SK-N-SH (cell line): ENCODE measurements at regions not wholly inside any gene's neighbourhood (a gene's known extent, or its start where the extent isn't known, plus 50 kb on each side); places are given as distances from the start of the nearest gene placed in this dataset.

Experiments
- CTCF ChIA-PET: fragments of 300-600, 350-600 bp; formaldehyde crosslinking; extraction: SDS; loops from one replicate; lab custom pipeline; 2021; lab: Yijun Ruan, JAX
- POLR2A ChIA-PET: fragments of 350-600 bp; sonication (Branson Sonifier 250); formaldehyde crosslinking; extraction: SDS; loops from one replicate; lab custom pipeline; 2020; ENCODE audit warnings: antibody characterized with exemption, inconsistent platforms; lab: Yijun Ruan, JAX
- DNase-seq: peaks from one replicate; pipeline ENCODE4 v3.0.0; 2012
- H2AFZ ChIP-seq: fragments of 200-600 bp; sonication (generic); 2 replicates; pipeline ENCODE4 v1.8.1; 2016; ENCODE audit warnings: antibody characterized with exemption, mild to moderate bottlenecking, low read depth
- H3F3A ChIP-seq: fragments of 200-600 bp; sonication (generic); replicated peaks from 2 replicates; pipeline ENCODE3; 2016; ENCODE audit warnings: antibody characterized with exemption, mild to moderate bottlenecking; ENCODE audit not compliant: insufficient read depth
- H3K27ac ChIP-seq, 2 experiments: fragments of 200-500 bp in 1 of 2; fragments of 200-600 bp in 1 of 2; sonication (Bioruptor generic) in 1 of 2; sonication (generic), shearing (Covaris generic) in 1 of 2; 2 replicates each; pipeline versions ENCODE4 v1.5.1 to v1.6.1; 2014 to 2016; ENCODE audit warnings: low read depth in 2 of 2, inconsistent platforms in 1 of 2, low read length in 1 of 2, mild to moderate bottlenecking in 1 of 2, mixed read lengths in 1 of 2
- H3K27me3 ChIP-seq: fragments of 200-600 bp; sonication (generic), shearing (Covaris generic); 2 replicates; pipeline ENCODE4 v1.6.1; 2016; ENCODE audit warnings: mixed run types; ENCODE audit not compliant: insufficient read depth
- H3K36me3 ChIP-seq, 2 experiments: fragments of 200-500 bp in 1 of 2; fragments of 200-600 bp in 1 of 2; sonication (Bioruptor generic) in 1 of 2; sonication (generic) in 1 of 2; replicated peaks in 1 of 2; 2 replicates each; pipeline versions ENCODE3 to v1.5.1; 2014 to 2016; ENCODE audit warnings: low read length in 1 of 2, mild to moderate bottlenecking in 1 of 2; ENCODE audit not compliant: insufficient read depth in 2 of 2, control insufficient read depth in 1 of 2
- H3K4me1 ChIP-seq, 2 experiments: fragments of 200-500 bp in 1 of 2; fragments of 200-600 bp in 1 of 2; sonication (Bioruptor generic) in 1 of 2; sonication (generic), shearing (Covaris generic) in 1 of 2; 2 replicates each; pipeline versions ENCODE4 v1.5.1 to v1.6.1; 2014 to 2016; ENCODE audit warnings: low read depth in 1 of 2, low read length in 1 of 2, mixed run types in 1 of 2; ENCODE audit not compliant: insufficient read depth in 2 of 2, control insufficient read depth in 1 of 2
- H3K4me2 ChIP-seq: fragments of 200-600 bp; sonication (generic), shearing (Covaris generic); 2 replicates; pipeline ENCODE4 v1.6.1; 2017; ENCODE audit warnings: mixed run types
- H3K4me3 ChIP-seq, 2 experiments: fragments of 200-500 bp in 1 of 2; fragments of 200-600 bp in 1 of 2; sonication (Bioruptor generic) in 1 of 2; sonication (generic), shearing (Covaris generic) in 1 of 2; 2 replicates each; pipeline versions ENCODE4 v1.5.1 to v1.8.1; 2014 to 2016; ENCODE audit warnings: low read depth in 2 of 2, inconsistent platforms in 1 of 2, low read length in 1 of 2, mild to moderate bottlenecking in 1 of 2, mixed read lengths in 1 of 2, moderate library complexity in 1 of 2
- H3K79me2 ChIP-seq: fragments of 200-600 bp; sonication (generic); 2 replicates; pipeline ENCODE4 v1.8.1; 2017; ENCODE audit warnings: mild to moderate bottlenecking; ENCODE audit not compliant: insufficient read depth
- H3K9ac ChIP-seq: fragments of 200-600 bp; sonication (generic); 2 replicates; pipeline ENCODE4 v1.6.1; 2017; ENCODE audit warnings: mixed run types
- H3K9me2 ChIP-seq: fragments of 200-600 bp; sonication (generic); 2 replicates; pipeline ENCODE4 v1.6.1; 2017; ENCODE audit warnings: mixed run types
- H3K9me3 ChIP-seq: fragments of 200-600 bp; sonication (generic); 2 replicates; pipeline ENCODE4 v1.6.1; 2017; ENCODE audit warnings: mixed run types, mild to moderate bottlenecking, moderate library complexity
- H4K20me1 ChIP-seq: fragments of 200-600 bp; sonication (generic); 2 replicates; pipeline ENCODE4 v1.6.1; 2017; ENCODE audit warnings: mild to moderate bottlenecking, mixed run types; ENCODE audit not compliant: insufficient read depth
- EZH2phosphoT487 ChIP-seq: fragments of 200-600 bp; sonication (generic); IDR thresholded peaks from 2 replicates; pipeline ENCODE4 v1.6.1; 2017; ENCODE audit warnings: low read depth, mixed run types, mild to moderate bottlenecking, antibody characterized with exemption, moderate library complexity, borderline replicate concordance
- FOSL2 ChIP-seq: IDR thresholded peaks from 2 replicates; pipeline ENCODE4 v1.4.0; 2012; ENCODE audit warnings: low read depth, mild to moderate bottlenecking, moderate library complexity, borderline replicate concordance
- FOXJ3 ChIP-seq: sonication (generic); formaldehyde crosslinking; IDR thresholded peaks from 2 replicates; pipeline ENCODE4 v1.5.1; 2020; ENCODE audit warnings: mild to moderate bottlenecking, missing genetic modification reagents
- IRF3 ChIP-seq: fragments of 150-350 bp; IDR thresholded peaks from 2 replicates; pipeline ENCODE4 v1.6.1; 2016; ENCODE audit warnings: mild to moderate bottlenecking, low read depth, low read length
- MXI1 ChIP-seq: IDR thresholded peaks from 2 replicates; pipeline ENCODE4 v1.6.1; 2012; ENCODE audit warnings: mild to moderate bottlenecking, low read depth, low read length, improper control_type of control experiment
- NFIC ChIP-seq: IDR thresholded peaks from 2 replicates; pipeline ENCODE4 v1.4.0; 2012; ENCODE audit warnings: borderline replicate concordance
- REST ChIP-seq: IDR thresholded peaks from 2 replicates; pipeline ENCODE4 v1.6.1; 2012; ENCODE audit warnings: mild to moderate bottlenecking, low read depth, low read length, moderate library complexity
- RFX5 ChIP-seq: IDR thresholded peaks from 2 replicates; pipeline ENCODE4 v1.6.1; 2012; ENCODE audit warnings: mild to moderate bottlenecking, improper control_type of control experiment, low read length
- SIN3A ChIP-seq: IDR thresholded peaks from 2 replicates; pipeline ENCODE4 v1.6.1; 2012; ENCODE audit warnings: low read depth, mild to moderate bottlenecking, low read length, moderate library complexity, borderline replicate concordance
- whole genome bisulfite sequencing: methylation state at CpG from one replicate; pipeline ENCODE4 v1.1.6; 2017; ENCODE audit warnings: low lambda C conversion rate; 5-methylcytosine and 5-hydroxymethylcytosine counted together
- TF ChIP-seq, protein P1 (sequence below): IDR thresholded peaks from 2 replicates; pipeline ENCODE4 v1.4.0; 2012; ENCODE audit warnings: low read depth, borderline replicate concordance
- TF ChIP-seq, protein P2 (sequence below): fragments of 200-600 bp; sonication (generic); IDR thresholded peaks from 2 replicates; pipeline ENCODE4 v1.6.1; 2017; ENCODE audit warnings: antibody characterized with exemption, mild to moderate bottlenecking, moderate library complexity

DNA sequence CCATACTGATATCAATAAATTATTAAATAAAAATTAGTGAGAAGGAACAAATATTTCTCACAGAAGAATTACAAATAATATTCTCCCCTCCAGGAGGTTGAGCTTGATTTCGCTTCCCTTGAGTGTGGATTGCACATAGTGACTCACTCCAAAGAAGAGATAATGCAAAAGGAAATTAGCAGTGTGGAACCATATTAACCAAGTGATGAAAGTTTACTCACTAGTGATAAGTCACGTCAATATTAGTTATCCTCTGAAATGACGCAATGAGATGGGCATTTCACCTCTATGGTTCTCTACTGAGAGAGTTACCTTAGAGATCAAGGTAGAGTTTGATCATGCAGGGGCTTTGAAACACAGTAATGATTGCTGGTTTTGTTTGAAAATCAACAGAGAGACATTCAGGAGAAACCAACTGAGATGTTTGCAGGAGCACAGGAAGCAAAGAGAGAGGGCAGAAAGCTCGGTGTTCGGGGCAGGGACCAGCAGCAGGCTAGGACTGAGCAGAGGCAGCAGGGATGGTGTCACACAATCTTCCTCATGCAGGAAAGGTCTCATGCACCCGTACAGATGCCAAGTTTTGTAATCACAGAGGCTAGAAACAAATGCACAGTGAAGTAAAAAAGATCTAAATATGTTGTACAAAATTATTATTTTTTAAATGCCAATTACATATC lies 634.5 kb downstream of the QKI start:
- Histone ChIP-seq H3K4me1 (no peaks in the 10 kb centered on the region), H3K9me2 (no peaks in the 10 kb centered on the region), H3K9me3 (peaks cover 4% of the 10 kb centered on the region; the same call in 1 of the 2 replicates), H3K4me3 (no peak overlapping the region), H3K27me3 (no peaks in the 10 kb centered on the region), H3K36me3 (no peaks in the 10 kb centered on the region), H3K79me2 (no peaks in the 10 kb centered on the region), H3K27ac (no peak overlapping the region), H4K20me1 (no peaks in the 10 kb centered on the region), H3K4me2 (no peak overlapping the region), H2AFZ (no peak overlapping the region), H3K9ac (no peak overlapping the region), H3F3A (no peaks in the 10 kb centered on the region)
- ChIA-PET POLR2A (no interaction called here), CTCF (no interaction called here)
- whole genome bisulfite sequencing, result 31% methylated on average over 6 of the region's 6 CpGs
- DNase-seq, result no peak
- TF ChIP-seq RFX5 (no peak), MXI1 (no peak), NFIC (no peak), FOXJ3 (CRISPR knock-in tag) (no peak), EZH2phosphoT487 (no peak), FOSL2 (no peak), REST (no peak), SIN3A (no peak), IRF3 (no peak)
- TF ChIP-seq, protein P1, sequence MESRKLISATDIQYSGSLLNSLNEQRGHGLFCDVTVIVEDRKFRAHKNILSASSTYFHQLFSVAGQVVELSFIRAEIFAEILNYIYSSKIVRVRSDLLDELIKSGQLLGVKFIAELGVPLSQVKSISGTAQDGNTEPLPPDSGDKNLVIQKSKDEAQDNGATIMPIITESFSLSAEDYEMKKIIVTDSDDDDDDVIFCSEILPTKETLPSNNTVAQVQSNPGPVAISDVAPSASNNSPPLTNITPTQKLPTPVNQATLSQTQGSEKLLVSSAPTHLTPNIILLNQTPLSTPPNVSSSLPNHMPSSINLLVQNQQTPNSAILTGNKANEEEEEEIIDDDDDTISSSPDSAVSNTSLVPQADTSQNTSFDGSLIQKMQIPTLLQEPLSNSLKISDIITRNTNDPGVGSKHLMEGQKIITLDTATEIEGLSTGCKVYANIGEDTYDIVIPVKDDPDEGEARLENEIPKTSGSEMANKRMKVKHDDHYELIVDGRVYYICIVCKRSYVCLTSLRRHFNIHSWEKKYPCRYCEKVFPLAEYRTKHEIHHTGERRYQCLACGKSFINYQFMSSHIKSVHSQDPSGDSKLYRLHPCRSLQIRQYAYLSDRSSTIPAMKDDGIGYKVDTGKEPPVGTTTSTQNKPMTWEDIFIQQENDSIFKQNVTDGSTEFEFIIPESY, result no peak
- TF ChIP-seq, protein P2, sequence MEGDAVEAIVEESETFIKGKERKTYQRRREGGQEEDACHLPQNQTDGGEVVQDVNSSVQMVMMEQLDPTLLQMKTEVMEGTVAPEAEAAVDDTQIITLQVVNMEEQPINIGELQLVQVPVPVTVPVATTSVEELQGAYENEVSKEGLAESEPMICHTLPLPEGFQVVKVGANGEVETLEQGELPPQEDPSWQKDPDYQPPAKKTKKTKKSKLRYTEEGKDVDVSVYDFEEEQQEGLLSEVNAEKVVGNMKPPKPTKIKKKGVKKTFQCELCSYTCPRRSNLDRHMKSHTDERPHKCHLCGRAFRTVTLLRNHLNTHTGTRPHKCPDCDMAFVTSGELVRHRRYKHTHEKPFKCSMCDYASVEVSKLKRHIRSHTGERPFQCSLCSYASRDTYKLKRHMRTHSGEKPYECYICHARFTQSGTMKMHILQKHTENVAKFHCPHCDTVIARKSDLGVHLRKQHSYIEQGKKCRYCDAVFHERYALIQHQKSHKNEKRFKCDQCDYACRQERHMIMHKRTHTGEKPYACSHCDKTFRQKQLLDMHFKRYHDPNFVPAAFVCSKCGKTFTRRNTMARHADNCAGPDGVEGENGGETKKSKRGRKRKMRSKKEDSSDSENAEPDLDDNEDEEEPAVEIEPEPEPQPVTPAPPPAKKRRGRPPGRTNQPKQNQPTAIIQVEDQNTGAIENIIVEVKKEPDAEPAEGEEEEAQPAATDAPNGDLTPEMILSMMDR, result no peak
